SK-N-MC (cell line): ENCODE measurements at regions not wholly inside any gene's neighbourhood (a gene's known extent, or its start where the extent isn't known, plus 50 kb on each side); places are given as distances from the start of the nearest gene placed in this dataset.

Source experiments
- EZH2 ChIP-seq: fragments of 200-600 bp; sonication (generic); IDR thresholded peaks from one replicate; pipeline ENCODE4 v1.6.1; 2017; ENCODE audit warnings: antibody characterized with exemption
- POLR2AphosphoS5 ChIP-seq: IDR thresholded peaks from 2 replicates; pipeline ENCODE4 v1.6.1; 2012; ENCODE audit warnings: mild to moderate bottlenecking, low read depth, low read length, borderline replicate concordance

GRCh38 chr12:115455268-115455681, 771.3 kb upstream of the TBX3 start:
- TF ChIP-seq EZH2, result no peak
- no peak for TF ChIP-seq POLR2AphosphoS5
